HepG2 (cell line): ENCODE measurements at regions not wholly inside any gene's neighbourhood (a gene's known extent, or its start where the extent isn't known, plus 50 kb on each side); places are given as distances from the start of the nearest gene placed in this dataset.

Source experiments
- ATAC-seq: fragments of 200-7000 bp; cut with Tn5 transposase; 3 replicates; pipeline ENCODE4 v1.9.1; 2020; ENCODE audit warnings: mild to moderate bottlenecking, moderate library complexity
- BruUV-seq: library from RNA; stranded (reverse); fragments of 400-500 nt; replicated peaks from 2 replicates; lab custom pipeline; 2021; lab: Mats Ljungman, UMichigan
- CTCF ChIA-PET: fragments of 300-600 bp; formaldehyde crosslinking; extraction: SDS; loops from one replicate; lab custom pipeline; 2021; ENCODE audit warnings: low total read pairs, inconsistent platforms, low intra/inter-chr PET ratio; lab: Yijun Ruan, JAX
- POLR2A ChIA-PET: fragments of 350-600 bp; sonication (Branson Sonifier 250); formaldehyde crosslinking; loops from one replicate; lab custom pipeline; 2020; ENCODE audit warnings: antibody characterized with exemption, inconsistent platforms; lab: Yijun Ruan, JAX
- DNase-seq: peaks from one replicate; pipeline ENCODE4 v3.0.0-alpha.2; 2015; ENCODE audit warnings: low spot score
- FAIRE-seq: peaks from 3 replicates; lab custom pipeline; 2011; peaks lifted over from hg19 to GRCh38; lab: Jason Lieb, UNC
- H2AFZ ChIP-seq: one replicate; pipeline ENCODE4 v1.6.1; 2011; ENCODE audit warnings: low read length, inconsistent platforms
- H3K27ac ChIP-seq: fragments of 300-600 bp; 3 replicates; pipeline ENCODE4 v1.8.0; 2011; ENCODE audit warnings: mixed run types, mild to moderate bottlenecking, mixed read lengths, low read length, inconsistent platforms; ENCODE audit not compliant: insufficient read depth; ENCODE audit errors: extremely low read length
- H3K27me3 ChIP-seq, 2 experiments: fragments of 200-600 bp in 1 of 2; 2 replicates in 1 of 2; 3 replicates in 1 of 2; pipeline versions ENCODE4 v1.6.0 to v1.8.0; 2011; ENCODE audit warnings: low read length in 2 of 2, mild to moderate bottlenecking in 2 of 2, moderate library complexity in 2 of 2, inconsistent platforms in 1 of 2; ENCODE audit not compliant: insufficient read depth in 2 of 2, control insufficient read depth in 1 of 2
- H3K36me3 ChIP-seq, 2 experiments: fragments of 200-600 bp in 1 of 2; replicated peaks in 1 of 2; 2 replicates in 1 of 2; 3 replicates in 1 of 2; pipeline versions ENCODE4 v1.5.1 to v1.8.0; 2011; ENCODE audit warnings: low read length in 2 of 2, inconsistent platforms in 1 of 2; ENCODE audit not compliant: insufficient read depth in 2 of 2, control insufficient read depth in 1 of 2
- H3K4me1 ChIP-seq: 2 replicates; pipeline ENCODE4 v1.5.1; 2012; ENCODE audit warnings: low read length, inconsistent platforms; ENCODE audit not compliant: insufficient read depth
- H3K4me2 ChIP-seq: 2 replicates; pipeline ENCODE4 v1.6.0; 2011; ENCODE audit warnings: low read depth, low read length, inconsistent platforms
- H3K4me3 ChIP-seq, 3 experiments: fragments of 200-600 bp in 1 of 3; sonication (generic), shearing (Covaris generic) in 1 of 3; replicated peaks in 1 of 3; 2 replicates each; pipeline ENCODE4 v1.5.1; 2011 to 2016; ENCODE audit warnings: low read length in 3 of 3, inconsistent platforms in 2 of 3, low read depth in 2 of 3, mild to moderate bottlenecking in 2 of 3, control low read depth in 1 of 3, mixed read lengths in 1 of 3; ENCODE audit not compliant: insufficient read depth in 1 of 3
- H3K79me2 ChIP-seq: one replicate; pipeline ENCODE4 v1.6.1; 2011; ENCODE audit warnings: low read length, inconsistent platforms; ENCODE audit not compliant: insufficient read depth
- H3K9ac ChIP-seq: 2 replicates; pipeline ENCODE4 v1.6.0; 2011; ENCODE audit warnings: mild to moderate bottlenecking, low read depth, low read length, inconsistent platforms; ENCODE audit not compliant: insufficient read depth
- H3K9me3 ChIP-seq: 2 replicates; pipeline ENCODE4 v1.5.1; 2012; ENCODE audit warnings: mild to moderate bottlenecking, low read length
- H4K20me1 ChIP-seq: 2 replicates; pipeline ENCODE4 v1.6.0; 2011; ENCODE audit warnings: inconsistent platforms, mild to moderate bottlenecking, low read length, moderate library complexity; ENCODE audit not compliant: insufficient read depth
- WGBS: methylation state at CpG from one replicate; pipeline ENCODE4 v1.1.6; 2017; ENCODE audit warnings: low lambda C conversion rate; 5-methylcytosine and 5-hydroxymethylcytosine counted together
- in situ Hi-C: cut with HindIII; loops from 2 replicates; pipeline ENCODE4 v1.10.0; 2017; ENCODE audit warnings: low pct_unique_long_range_greater_than_20kb; ENCODE audit not compliant: extremely low pct_ligation_motif_present
- intact Hi-C: fragments of 100-400 bp; cut with micrococcal nuclease; formaldehyde crosslinking; loops from one replicate; pipeline ENCODE4 v1.10.0; 2022; ENCODE audit not compliant: unreplicated experiment
- TF ChIP-seq, protein P1 (sequence below): sonication (generic); formaldehyde crosslinking; IDR thresholded peaks from 2 replicates; pipeline ENCODE4 v1.4.0; 2020; ENCODE audit warnings: missing genetic modification reagents
- TF ChIP-seq, protein P2 (sequence below): sonication (generic); formaldehyde crosslinking; IDR thresholded peaks from 2 replicates; pipeline ENCODE4 v1.4.0; 2020; ENCODE audit warnings: missing genetic modification reagents

DNA sequence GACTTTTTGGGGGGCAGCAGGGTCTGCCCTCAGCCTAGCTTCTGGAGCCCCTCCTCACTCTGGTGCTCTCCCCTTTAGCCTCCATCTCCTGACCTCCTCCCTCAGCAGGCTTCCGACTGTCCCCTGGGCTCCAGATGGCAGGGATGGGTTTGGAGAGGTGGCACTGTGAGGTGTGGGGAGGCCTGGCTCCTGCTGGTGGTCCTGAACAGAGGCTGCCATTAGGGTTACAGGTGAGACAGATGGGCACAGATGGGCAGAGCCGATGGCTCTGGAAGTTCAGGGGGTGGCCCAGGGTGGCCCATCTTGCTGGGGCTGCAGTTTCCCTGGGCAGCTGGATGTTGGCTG, 68.5 kb upstream of the BEGAIN start:
- ATAC-seq (no peak), FAIRE-seq (no peak), DNase-seq (no peak)
- Histone ChIP-seq H3K4me1 (peaks cover 66% of the 10 kb centered on the region), H4K20me1 (no peaks in the 10 kb centered on the region), H3K9ac (no peak overlapping the region), H3K36me3 (no peaks in the 10 kb centered on the region), H3K4me2 (no peak overlapping the region), H3K4me3 (no peak overlapping the region; a peak in 1 of 6 replicates), H2AFZ (no peak overlapping the region), H3K9me3 (no peaks in the 10 kb centered on the region), H3K27me3 (peaks cover 0 to 47% of the 10 kb centered on the region in 2 experiments; a peak in 4 of 5 replicates), H3K79me2 (no peaks in the 10 kb centered on the region), H3K27ac (no peak overlapping the region)
- TF ChIP-seq, protein P1, sequence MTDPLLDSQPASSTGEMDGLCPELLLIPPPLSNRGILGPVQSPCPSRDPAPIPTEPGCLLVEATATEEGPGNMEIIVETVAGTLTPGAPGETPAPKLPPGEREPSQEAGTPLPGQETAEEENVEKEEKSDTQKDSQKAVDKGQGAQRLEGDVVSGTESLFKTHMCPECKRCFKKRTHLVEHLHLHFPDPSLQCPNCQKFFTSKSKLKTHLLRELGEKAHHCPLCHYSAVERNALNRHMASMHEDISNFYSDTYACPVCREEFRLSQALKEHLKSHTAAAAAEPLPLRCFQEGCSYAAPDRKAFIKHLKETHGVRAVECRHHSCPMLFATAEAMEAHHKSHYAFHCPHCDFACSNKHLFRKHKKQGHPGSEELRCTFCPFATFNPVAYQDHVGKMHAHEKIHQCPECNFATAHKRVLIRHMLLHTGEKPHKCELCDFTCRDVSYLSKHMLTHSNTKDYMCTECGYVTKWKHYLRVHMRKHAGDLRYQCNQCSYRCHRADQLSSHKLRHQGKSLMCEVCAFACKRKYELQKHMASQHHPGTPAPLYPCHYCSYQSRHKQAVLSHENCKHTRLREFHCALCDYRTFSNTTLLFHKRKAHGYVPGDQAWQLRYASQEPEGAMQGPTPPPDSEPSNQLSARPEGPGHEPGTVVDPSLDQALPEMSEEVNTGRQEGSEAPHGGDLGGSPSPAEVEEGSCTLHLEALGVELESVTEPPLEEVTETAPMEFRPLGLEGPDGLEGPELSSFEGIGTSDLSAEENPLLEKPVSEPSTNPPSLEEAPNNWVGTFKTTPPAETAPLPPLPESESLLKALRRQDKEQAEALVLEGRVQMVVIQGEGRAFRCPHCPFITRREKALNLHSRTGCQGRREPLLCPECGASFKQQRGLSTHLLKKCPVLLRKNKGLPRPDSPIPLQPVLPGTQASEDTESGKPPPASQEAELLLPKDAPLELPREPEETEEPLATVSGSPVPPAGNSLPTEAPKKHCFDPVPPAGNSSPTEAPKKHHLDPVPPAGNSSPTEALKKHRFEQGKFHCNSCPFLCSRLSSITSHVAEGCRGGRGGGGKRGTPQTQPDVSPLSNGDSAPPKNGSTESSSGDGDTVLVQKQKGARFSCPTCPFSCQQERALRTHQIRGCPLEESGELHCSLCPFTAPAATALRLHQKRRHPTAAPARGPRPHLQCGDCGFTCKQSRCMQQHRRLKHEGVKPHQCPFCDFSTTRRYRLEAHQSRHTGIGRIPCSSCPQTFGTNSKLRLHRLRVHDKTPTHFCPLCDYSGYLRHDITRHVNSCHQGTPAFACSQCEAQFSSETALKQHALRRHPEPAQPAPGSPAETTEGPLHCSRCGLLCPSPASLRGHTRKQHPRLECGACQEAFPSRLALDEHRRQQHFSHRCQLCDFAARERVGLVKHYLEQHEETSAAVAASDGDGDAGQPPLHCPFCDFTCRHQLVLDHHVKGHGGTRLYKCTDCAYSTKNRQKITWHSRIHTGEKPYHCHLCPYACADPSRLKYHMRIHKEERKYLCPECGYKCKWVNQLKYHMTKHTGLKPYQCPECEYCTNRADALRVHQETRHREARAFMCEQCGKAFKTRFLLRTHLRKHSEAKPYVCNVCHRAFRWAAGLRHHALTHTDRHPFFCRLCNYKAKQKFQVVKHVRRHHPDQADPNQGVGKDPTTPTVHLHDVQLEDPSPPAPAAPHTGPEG, result no peak
- TF ChIP-seq, protein P2, sequence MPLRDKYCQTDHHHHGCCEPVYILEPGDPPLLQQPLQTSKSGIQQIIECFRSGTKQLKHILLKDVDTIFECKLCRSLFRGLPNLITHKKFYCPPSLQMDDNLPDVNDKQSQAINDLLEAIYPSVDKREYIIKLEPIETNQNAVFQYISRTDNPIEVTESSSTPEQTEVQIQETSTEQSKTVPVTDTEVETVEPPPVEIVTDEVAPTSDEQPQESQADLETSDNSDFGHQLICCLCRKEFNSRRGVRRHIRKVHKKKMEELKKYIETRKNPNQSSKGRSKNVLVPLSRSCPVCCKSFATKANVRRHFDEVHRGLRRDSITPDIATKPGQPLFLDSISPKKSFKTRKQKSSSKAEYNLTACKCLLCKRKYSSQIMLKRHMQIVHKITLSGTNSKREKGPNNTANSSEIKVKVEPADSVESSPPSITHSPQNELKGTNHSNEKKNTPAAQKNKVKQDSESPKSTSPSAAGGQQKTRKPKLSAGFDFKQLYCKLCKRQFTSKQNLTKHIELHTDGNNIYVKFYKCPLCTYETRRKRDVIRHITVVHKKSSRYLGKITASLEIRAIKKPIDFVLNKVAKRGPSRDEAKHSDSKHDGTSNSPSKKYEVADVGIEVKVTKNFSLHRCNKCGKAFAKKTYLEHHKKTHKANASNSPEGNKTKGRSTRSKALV (CRISPR knock-in tag), result no peak
- 83% methylated on average over 1 of the region's 2 CpGs for WGBS
- CTCF ChIA-PET, result no interaction called here
- BruUV-seq, result no TSS peak
- POLR2A ChIA-PET, result no interaction called here
- intact Hi-C loops (loop anchor here (2.0 kb wide), 1 partner anchor 273 kb away; no protein-coding TSS in a partner anchor), in situ Hi-C loops (no loop called here)
